Left lung (tissue), 4 donors: ENCODE measurements at regions not wholly inside any gene's neighbourhood (a gene's known extent, or its start where the extent isn't known, plus 50 kb on each side); places are given as distances from the start of the nearest gene placed in this dataset.

Source experiments
- ATAC-seq: fragments of 200-7000 bp; cut with Tn5 transposase; one replicate; pipeline ENCODE4 v1.9.1; 2020; ENCODE audit warnings: moderate library complexity
- DNase-seq, 4 donors: peaks; one replicate each; pipeline ENCODE4 v3.0.0-alpha.2; 2013 to 2020
- H3K27ac ChIP-seq, 2 donors: fragments of 200-600 bp; sonication (generic) in 1 of 2; one replicate each; pipeline versions ENCODE4 v1.5.0 to v1.8.0; 2020 to 2021
- H3K27me3 ChIP-seq, 2 donors: fragments of 200-600 bp; sonication (generic) in 1 of 2; one replicate each; pipeline versions ENCODE4 v1.5.0 to v1.8.0; 2020 to 2021
- H3K36me3 ChIP-seq, 2 donors: fragments of 200-600 bp; sonication (generic) in 1 of 2; one replicate each; pipeline versions ENCODE4 v1.5.0 to v1.8.0; 2020 to 2021
- H3K4me1 ChIP-seq, 2 donors: fragments of 200-600 bp; one replicate each; pipeline ENCODE4 v1.8.0; 2021
- H3K4me3 ChIP-seq, 2 donors: fragments of 200-600 bp; sonication (generic) in 1 of 2; one replicate each; pipeline versions ENCODE4 v1.5.0 to v1.8.0; 2020 to 2021; ENCODE audit warnings: mild to moderate bottlenecking in 1 of 2
- H3K9me3 ChIP-seq, 2 donors: fragments of 200-600 bp; sonication (generic) in 1 of 2; one replicate each; pipeline versions ENCODE4 v1.5.0 to v1.8.0; 2020 to 2021
- intact Hi-C, 2 donors: fragments of 100-400 bp; cut with DNase I; formaldehyde crosslinking; loops; one replicate each; pipeline versions ENCODE4 v1.11.2 to v1.14.2; 2022
- TF ChIP-seq, protein P1 (sequence below), 2 donors: fragments of 200-600 bp; sonication (generic) in 1 of 2; IDR thresholded peaks; one replicate each; pipeline versions ENCODE4 v1.5.0 to v1.8.0; 2021; ENCODE audit warnings: antibody characterized with exemption in 2 of 2
- donor health status: DM: no; HTN: yes; CAD: no.
- donor health status: DM: no; HTN: no; CAD: no.

DNA sequence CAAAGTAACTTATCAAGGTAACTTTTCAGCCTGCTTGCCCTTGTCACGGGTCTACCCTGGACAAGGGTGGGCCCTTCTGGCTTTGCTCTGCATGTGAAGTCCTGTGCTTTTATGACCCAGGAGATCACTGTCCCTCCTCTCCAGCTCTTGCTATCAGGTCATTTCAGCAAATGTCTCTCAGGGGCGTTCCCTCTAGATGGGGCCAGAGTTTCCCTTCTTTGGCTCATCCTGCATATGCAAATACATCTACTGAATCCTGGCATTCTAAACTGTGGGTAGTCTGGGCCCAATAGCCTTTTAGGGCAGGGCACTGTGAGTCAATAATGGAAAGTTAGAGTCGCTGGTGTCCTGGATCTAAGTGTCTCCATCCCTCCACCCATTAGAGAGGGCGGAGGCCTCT lies 366.9 kb upstream of the USP24 start:
- intact Hi-C loops, result no loop called here
- no peaks in the 10 kb centered on the region for H3K9me3 ChIP-seq

GRCh38 chr1:55580845-55581332 lies 365.7 kb upstream of the USP24 start:
- DNase-seq (no peak), ATAC-seq (peak; percentile 51)
- no peaks in the 10 kb centered on the region for H3K9me3 ChIP-seq
- no peaks in the 10 kb centered on the region for H3K27me3 ChIP-seq
- no peak overlapping the region for H3K4me3 ChIP-seq
- peaks cover 0 to 3% of the 10 kb centered on the region in 2 donors for H3K4me1 ChIP-seq
- TF ChIP-seq, protein P1, sequence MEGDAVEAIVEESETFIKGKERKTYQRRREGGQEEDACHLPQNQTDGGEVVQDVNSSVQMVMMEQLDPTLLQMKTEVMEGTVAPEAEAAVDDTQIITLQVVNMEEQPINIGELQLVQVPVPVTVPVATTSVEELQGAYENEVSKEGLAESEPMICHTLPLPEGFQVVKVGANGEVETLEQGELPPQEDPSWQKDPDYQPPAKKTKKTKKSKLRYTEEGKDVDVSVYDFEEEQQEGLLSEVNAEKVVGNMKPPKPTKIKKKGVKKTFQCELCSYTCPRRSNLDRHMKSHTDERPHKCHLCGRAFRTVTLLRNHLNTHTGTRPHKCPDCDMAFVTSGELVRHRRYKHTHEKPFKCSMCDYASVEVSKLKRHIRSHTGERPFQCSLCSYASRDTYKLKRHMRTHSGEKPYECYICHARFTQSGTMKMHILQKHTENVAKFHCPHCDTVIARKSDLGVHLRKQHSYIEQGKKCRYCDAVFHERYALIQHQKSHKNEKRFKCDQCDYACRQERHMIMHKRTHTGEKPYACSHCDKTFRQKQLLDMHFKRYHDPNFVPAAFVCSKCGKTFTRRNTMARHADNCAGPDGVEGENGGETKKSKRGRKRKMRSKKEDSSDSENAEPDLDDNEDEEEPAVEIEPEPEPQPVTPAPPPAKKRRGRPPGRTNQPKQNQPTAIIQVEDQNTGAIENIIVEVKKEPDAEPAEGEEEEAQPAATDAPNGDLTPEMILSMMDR (IDR thresholded peaks at IDR 0.05), result no peak
- H3K27ac ChIP-seq, result no peak overlapping the region
- H3K36me3 ChIP-seq, result no peaks in the 10 kb centered on the region
- intact Hi-C loops, result no loop called here

More for the DNA sequence above, 366.9 kb upstream of the USP24 start:
- no peaks in the 10 kb centered on the region for H3K36me3 ChIP-seq
- H3K4me3 ChIP-seq, result no peak overlapping the region
- peaks cover 0 to 3% of the 10 kb centered on the region in 2 donors for H3K4me1 ChIP-seq
- TF ChIP-seq, protein P1 (IDR thresholded peaks at IDR 0.05), result no peak
- no peak overlapping the region for H3K27ac ChIP-seq
- no peak for ATAC-seq
- no peaks in the 10 kb centered on the region for H3K27me3 ChIP-seq
- no peak for DNase-seq

- Histone ChIP-seq H3K9me3 (no peaks in the 10 kb centered on the region), H3K4me1 (peaks cover 0 to 3% of the 10 kb centered on the region in 2 donors), H3K36me3 (no peaks in the 10 kb centered on the region), H3K4me3 (no peak overlapping the region), H3K27ac (no peak overlapping the region), H3K27me3 (no peaks in the 10 kb centered on the region)
- intact Hi-C loops, result no loop called here
- TF ChIP-seq, protein P1 (IDR thresholded peaks at IDR 0.05), result no peak
- ATAC-seq (no peak), DNase-seq (no peak)
Observed at GRCh38 chr1:55579332-55580001, 364.3 kb upstream of the USP24 start.

DNA sequence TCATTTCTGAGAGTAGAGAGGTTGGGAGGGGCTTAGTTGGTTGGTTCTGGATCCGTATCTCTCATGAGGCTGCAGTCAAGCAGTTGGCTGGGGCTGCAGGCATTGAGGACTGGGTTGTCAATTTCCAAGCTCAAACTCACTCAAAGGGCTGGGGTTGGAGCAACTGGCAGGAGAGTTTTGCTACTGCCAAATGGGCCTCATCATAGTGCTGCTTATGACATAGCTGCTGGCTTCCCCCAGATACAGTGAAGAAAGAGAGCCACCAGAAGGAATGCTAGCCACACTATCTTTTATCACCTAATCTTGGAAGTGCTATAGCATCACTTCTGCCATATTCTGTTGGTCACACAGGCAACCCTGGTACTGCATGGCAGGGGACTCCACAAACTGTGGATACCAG lies 363.5 kb upstream of the USP24 start:
- Histone ChIP-seq H3K27me3 (no peaks in the 10 kb centered on the region), H3K27ac (no peak overlapping the region), H3K4me3 (no peak overlapping the region), H3K36me3 (no peaks in the 10 kb centered on the region), H3K9me3 (no peaks in the 10 kb centered on the region), H3K4me1 (peaks cover 0 to 3% of the 10 kb centered on the region in 2 donors)
- intact Hi-C loops, result no loop called here
- DNase-seq, result no peak
- TF ChIP-seq, protein P1 (IDR thresholded peaks at IDR 0.05), result no peak
- no peak for ATAC-seq

DNA sequence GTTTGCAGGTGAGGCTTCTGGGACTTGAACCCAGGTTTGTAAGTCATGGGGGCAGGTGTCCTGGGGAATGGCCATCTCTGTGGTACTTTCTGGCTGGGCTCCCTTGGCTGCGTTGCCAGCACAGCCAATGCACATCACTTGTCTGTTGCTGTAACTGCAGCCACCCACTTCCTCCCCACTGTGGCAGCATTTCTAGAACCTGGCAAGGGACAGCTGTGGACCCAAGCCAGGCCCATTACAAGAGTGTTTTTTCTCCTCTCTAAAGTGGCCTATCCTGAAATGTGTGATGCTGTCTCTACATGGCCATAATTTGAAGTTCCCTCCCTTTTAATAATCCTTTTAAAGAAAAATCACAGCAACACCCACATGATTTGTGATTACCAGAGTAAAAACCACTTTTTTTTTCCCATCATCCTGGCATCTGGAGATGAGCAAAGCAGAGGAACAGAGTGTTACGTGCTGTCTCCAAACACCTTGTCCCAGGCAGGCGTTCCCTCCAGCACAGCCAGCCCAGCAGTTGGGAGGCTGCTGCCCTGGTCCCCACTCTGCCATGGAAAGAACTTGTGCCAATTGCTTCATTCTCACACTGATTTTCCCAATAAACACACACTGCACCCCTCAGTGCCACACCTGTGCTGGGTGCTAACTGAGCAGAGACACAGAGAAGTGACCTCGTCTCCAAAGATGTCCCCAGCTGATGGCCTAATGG lies 360.6 kb upstream of the USP24 start:
- H3K4me3 ChIP-seq, result no peak overlapping the region
- H3K36me3 ChIP-seq, result no peaks in the 10 kb centered on the region
- H3K4me1 ChIP-seq, result no peaks in the 10 kb centered on the region
- H3K27ac ChIP-seq, result no peak overlapping the region
- ATAC-seq, result no peak
- intact Hi-C loops, result no loop called here
- TF ChIP-seq, protein P1 (IDR thresholded peaks at IDR 0.05), result no peak
- no peak for DNase-seq
- no peaks in the 10 kb centered on the region for H3K27me3 ChIP-seq
- H3K9me3 ChIP-seq, result no peaks in the 10 kb centered on the region
